MG63 (cell line): ENCODE measurements at regions not wholly inside any gene's neighbourhood (a gene's known extent, or its start where the extent isn't known, plus 50 kb on each side); places are given as distances from the start of the nearest gene placed in this dataset.

Source experiments
- DNase-seq: peaks from one replicate; pipeline ENCODE4 v3.0.0-alpha.2; 2020
- H3K27me3 ChIP-seq: fragments of 250-450 bp; sonication (Bioruptor Pico); 2 replicates; pipeline ENCODE4 v1.5.1; 2020; ENCODE audit warnings: mild to moderate bottlenecking, moderate library complexity
- H3K36me3 ChIP-seq: fragments of 250-450 bp; sonication (Bioruptor Pico); 2 replicates; pipeline ENCODE4 v1.5.1; 2020; ENCODE audit warnings: mild to moderate bottlenecking, moderate library complexity
- H3K4me3 ChIP-seq: fragments of 250-450 bp; sonication (Bioruptor Pico); 2 replicates; pipeline ENCODE4 v1.5.1; 2020; ENCODE audit warnings: mild to moderate bottlenecking, moderate library complexity
- H3K9me3 ChIP-seq: fragments of 250-450 bp; sonication (Bioruptor Pico); 2 replicates; pipeline ENCODE4 v1.5.1; 2020; ENCODE audit warnings: mild to moderate bottlenecking, moderate library complexity

GRCh38 chr6:25025919-25026301 lies 90.2 kb upstream of the RIPOR2 start:
- no peaks in the 10 kb centered on the region for H3K9me3 ChIP-seq
- DNase-seq, result no peak

DNA sequence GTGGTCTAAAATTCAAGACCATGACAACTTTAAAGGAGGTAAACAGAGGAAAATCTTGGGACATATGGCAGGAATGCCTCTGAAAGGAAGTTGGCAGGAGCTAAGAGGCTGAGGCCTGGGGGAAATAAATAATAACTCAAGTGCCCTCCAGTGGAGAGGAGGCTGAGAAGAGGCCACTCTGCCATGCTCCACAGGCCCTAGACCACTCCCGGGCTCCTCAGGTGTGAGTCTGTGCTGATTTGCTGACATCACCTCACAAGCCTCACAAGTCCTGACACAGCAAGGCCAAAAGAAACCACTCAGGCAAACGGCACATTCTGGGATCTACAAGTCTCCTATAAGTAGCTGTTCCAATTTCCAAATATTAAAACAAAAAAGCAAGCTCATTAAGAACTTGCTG lies 91.0 kb upstream of the RIPOR2 start:
- no peak for DNase-seq
- no peaks in the 10 kb centered on the region for H3K9me3 ChIP-seq
- H3K4me3 ChIP-seq, result no peak overlapping the region
- H3K36me3 ChIP-seq, result no peaks in the 10 kb centered on the region
- no peaks in the 10 kb centered on the region for H3K27me3 ChIP-seq

More at GRCh38 chr6:25025919-25026301, 90.2 kb upstream of the RIPOR2 start:
- no peaks in the 10 kb centered on the region for H3K27me3 ChIP-seq
- H3K4me3 ChIP-seq, result no peak overlapping the region
- H3K36me3 ChIP-seq, result no peaks in the 10 kb centered on the region

DNA sequence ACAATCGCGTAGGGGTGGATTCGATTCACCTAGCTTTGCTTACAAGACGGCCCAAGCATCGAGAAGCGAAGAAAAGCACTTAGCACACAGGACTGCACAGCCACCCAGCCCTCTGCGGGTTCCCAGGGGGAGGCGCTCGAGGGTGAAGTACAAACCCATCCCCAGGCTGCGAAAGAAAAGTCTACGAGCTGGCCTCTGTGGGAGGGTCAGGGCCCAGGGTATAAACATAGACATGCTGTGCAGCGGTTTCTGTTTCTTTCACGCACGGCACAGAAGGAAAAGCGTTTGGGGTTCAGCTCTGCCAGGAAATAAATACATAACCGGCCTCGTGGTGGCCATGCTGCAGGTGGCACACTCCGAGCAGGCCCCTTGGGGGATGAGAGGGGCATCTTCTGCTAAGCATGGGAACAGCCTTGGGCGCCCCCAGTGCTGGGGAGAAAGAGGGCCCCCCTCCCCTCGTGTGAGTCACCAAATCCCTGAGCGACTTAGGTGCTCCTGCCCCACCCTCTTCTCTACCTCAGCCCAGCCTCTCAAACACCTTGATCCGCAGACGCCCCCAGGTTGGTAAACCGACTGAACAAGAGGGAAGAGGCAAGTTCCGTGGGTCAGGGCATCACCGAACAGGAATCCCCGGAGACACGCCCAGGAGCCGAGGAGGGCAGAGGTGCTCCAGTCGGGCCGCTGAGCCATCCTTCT lies 91.6 kb upstream of the RIPOR2 start:
- no peaks in the 10 kb centered on the region for H3K27me3 ChIP-seq
- no peak overlapping the region for H3K4me3 ChIP-seq
- H3K9me3 ChIP-seq, result no peaks in the 10 kb centered on the region
- no peaks in the 10 kb centered on the region for H3K36me3 ChIP-seq
- DNase-seq, result no peak

GRCh38 chr6:25028328-25028727 lies 92.6 kb upstream of the RIPOR2 start:
- Histone ChIP-seq H3K36me3 (no peaks in the 10 kb centered on the region), H3K27me3 (no peaks in the 10 kb centered on the region), H3K9me3 (no peaks in the 10 kb centered on the region), H3K4me3 (no peak overlapping the region)
- no peak for DNase-seq

DNA sequence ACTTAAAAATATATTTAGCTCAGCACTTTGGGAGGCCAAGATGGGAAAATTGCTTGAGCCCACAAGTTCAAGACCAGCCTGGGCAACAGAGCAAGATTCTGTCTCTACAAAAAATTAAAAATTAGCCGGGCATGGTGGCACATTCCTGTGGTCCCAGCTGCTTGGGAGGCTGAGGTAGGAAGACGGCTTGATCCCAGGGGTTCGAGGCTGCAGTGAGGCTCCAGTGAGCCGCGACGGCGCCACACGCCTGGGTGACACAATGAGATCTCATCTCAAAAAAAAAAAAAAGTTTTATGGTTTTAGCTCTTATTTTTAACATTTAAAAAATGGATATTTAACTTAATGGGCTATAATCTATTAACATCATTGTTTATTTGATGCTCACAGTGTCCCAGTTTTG lies 97.2 kb upstream of the RIPOR2 start:
- Histone ChIP-seq H3K9me3 (no peaks in the 10 kb centered on the region), H3K36me3 (no peaks in the 10 kb centered on the region), H3K4me3 (no peak overlapping the region), H3K27me3 (no peaks in the 10 kb centered on the region)
- no peak for DNase-seq

GRCh38 chr6:25034431-25034921 lies 98.7 kb upstream of the RIPOR2 start:
- Histone ChIP-seq H3K9me3 (no peaks in the 10 kb centered on the region), H3K4me3 (0 out of 2 replicates have a peak overlapping the region, but pooled peaks have one; percentile 11), H3K36me3 (no peaks in the 10 kb centered on the region), H3K27me3 (no peaks in the 10 kb centered on the region)
- DNase-seq, result no peak

GRCh38 chr6:25035174-25035511 lies 99.4 kb upstream of the RIPOR2 start:
- H3K9me3 ChIP-seq, result no peaks in the 10 kb centered on the region
- no peaks in the 10 kb centered on the region for H3K27me3 ChIP-seq
- DNase-seq, result no peak
- no peaks in the 10 kb centered on the region for H3K36me3 ChIP-seq
- H3K4me3 ChIP-seq, result no peak overlapping the region

GRCh38 chr6:25035512-25036435 lies 100.0 kb upstream of the RIPOR2 start:
- no peaks in the 10 kb centered on the region for H3K9me3 ChIP-seq
- DNase-seq, result no peak
- no peaks in the 10 kb centered on the region for H3K36me3 ChIP-seq
- no peak overlapping the region for H3K4me3 ChIP-seq
- H3K27me3 ChIP-seq, result no peaks in the 10 kb centered on the region

DNA sequence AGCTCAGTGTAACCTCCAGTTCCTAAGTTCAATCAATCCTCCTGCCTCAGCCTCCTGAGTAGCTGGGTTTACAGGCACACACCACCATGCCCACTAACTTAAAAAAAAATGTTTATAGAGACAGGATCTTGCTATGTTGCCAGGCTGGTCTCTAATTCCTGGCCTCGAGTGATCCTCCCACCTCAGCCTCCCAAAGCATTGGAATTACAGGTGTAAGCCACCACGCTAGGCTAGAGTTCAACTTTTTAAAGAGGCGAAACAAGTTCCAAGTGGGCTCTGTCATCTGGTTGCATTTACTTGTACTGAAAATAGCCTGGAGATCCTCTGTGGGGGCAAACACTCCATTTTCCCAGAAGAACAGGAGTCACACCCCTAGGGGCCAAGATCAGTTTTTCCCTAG lies 100.7 kb upstream of the RIPOR2 start:
- Histone ChIP-seq H3K36me3 (no peaks in the 10 kb centered on the region), H3K4me3 (no peak overlapping the region), H3K9me3 (no peaks in the 10 kb centered on the region), H3K27me3 (no peaks in the 10 kb centered on the region)
- DNase-seq, result no peak

GRCh38 chr6:25038300-25038699 lies 102.5 kb upstream of the RIPOR2 start:
- Histone ChIP-seq H3K36me3 (no peaks in the 10 kb centered on the region), H3K4me3 (no peak overlapping the region), H3K9me3 (no peaks in the 10 kb centered on the region), H3K27me3 (no peaks in the 10 kb centered on the region)
- DNase-seq, result no peak

- H3K9me3 ChIP-seq, result no peaks in the 10 kb centered on the region
- H3K27me3 ChIP-seq, result no peaks in the 10 kb centered on the region
- no peaks in the 10 kb centered on the region for H3K36me3 ChIP-seq
- H3K4me3 ChIP-seq, result no peak overlapping the region
- DNase-seq, result no peak
Measured at GRCh38 chr6:25038999-25039398, 103.2 kb upstream of the RIPOR2 start.

GRCh38 chr6:25041485-25042035 lies 105.8 kb upstream of the RIPOR2 start:
- H3K9me3 ChIP-seq, result no peaks in the 10 kb centered on the region
- no peaks in the 10 kb centered on the region for H3K36me3 ChIP-seq
- no peak for DNase-seq
- H3K27me3 ChIP-seq, result no peaks in the 10 kb centered on the region
- no peak overlapping the region for H3K4me3 ChIP-seq

GRCh38 chr6:25042036-25042521 lies 106.3 kb upstream of the RIPOR2 start:
- Histone ChIP-seq H3K9me3 (no peaks in the 10 kb centered on the region), H3K4me3 (no peak overlapping the region)
- DNase-seq, result no peak

GRCh38 chr6:25042536-25042935 lies 106.8 kb upstream of the RIPOR2 start:
- DNase-seq, result no peak
- no peaks in the 10 kb centered on the region for H3K36me3 ChIP-seq
- no peaks in the 10 kb centered on the region for H3K9me3 ChIP-seq
- no peaks in the 10 kb centered on the region for H3K27me3 ChIP-seq
- no peak overlapping the region for H3K4me3 ChIP-seq

More at GRCh38 chr6:25042036-25042521, 106.3 kb upstream of the RIPOR2 start:
- H3K36me3 ChIP-seq, result no peaks in the 10 kb centered on the region
- H3K27me3 ChIP-seq, result no peaks in the 10 kb centered on the region

DNA sequence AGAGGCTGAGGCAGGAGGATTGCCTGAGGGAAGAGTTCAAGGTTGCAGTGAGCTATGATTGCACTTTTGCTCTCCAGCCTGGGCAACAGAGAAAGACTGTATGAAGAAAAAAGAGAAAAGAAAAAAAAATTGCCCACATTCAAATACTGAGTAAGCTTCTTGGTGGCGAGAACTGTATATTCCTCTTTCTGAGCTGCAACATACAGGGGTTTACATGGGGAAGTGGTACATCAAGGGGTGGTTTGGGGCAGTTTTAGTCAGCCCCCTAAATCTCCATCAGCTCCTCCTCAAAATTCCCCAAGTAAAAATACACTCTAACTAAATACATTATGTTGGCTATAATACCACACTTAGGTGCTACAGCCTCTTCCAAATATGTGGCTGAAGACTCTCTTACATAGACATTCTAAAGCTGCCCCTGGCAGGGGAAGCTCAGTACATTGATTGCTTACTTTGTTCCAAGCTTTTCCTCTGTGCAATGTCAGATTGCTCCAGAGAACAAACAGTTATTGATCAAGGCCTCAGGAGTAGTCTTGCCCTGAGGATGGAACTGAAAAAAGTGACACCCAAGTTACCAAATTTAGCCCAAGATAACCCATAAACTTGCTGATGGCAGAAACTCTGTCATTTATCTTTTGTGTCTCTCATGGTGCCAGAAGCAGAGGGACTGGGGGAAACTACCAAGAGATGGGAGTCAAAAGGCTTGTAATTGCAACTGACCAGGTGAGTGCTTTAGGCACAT lies 107.4 kb upstream of the RIPOR2 start:
- Histone ChIP-seq H3K4me3 (no peak overlapping the region), H3K27me3 (no peaks in the 10 kb centered on the region), H3K9me3 (no peaks in the 10 kb centered on the region), H3K36me3 (no peaks in the 10 kb centered on the region)
- DNase-seq, result no peak

DNA sequence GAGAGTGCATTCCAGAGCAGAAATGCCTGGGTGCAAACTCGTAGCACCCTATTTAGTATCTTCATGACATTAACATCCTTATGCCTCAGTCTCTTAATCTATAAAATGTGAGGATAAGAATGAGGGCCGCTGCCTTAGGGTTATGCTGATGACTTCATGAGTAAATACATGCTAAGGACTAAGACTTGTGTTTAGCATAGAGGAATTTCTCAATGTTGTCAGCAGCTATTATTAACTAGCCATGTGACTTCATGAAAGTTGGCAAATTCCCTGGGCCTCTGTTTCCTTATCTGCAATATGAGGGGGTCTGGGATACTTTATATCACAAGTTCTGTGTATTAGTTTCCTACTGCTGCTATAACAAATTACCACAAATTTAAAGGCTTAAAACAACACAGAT lies 108.1 kb upstream of the RIPOR2 start:
- no peaks in the 10 kb centered on the region for H3K9me3 ChIP-seq
- no peaks in the 10 kb centered on the region for H3K27me3 ChIP-seq
- no peak for DNase-seq
- H3K36me3 ChIP-seq, result no peaks in the 10 kb centered on the region
- no peak overlapping the region for H3K4me3 ChIP-seq

GRCh38 chr6:25046942-25047341 lies 111.2 kb upstream of the RIPOR2 start:
- H3K36me3 ChIP-seq, result no peaks in the 10 kb centered on the region
- H3K27me3 ChIP-seq, result no peaks in the 10 kb centered on the region
- no peak for DNase-seq
- H3K4me3 ChIP-seq, result no peak overlapping the region
- H3K9me3 ChIP-seq, result no peaks in the 10 kb centered on the region
